ENCODE measurements at regions not wholly inside any gene's neighbourhood (a gene's known extent, or its start where the extent isn't known, plus 50 kb on each side); places are given as distances from the start of the nearest gene placed in this dataset.

GRCh38 chr17:71399221-71399620, 721.6 kb upstream of the SOX9 start:
- peak; percentile 68 for FAIRE-seq
- Histone ChIP-seq H3K4me3 (no peak overlapping the region), H3K27ac (no peak overlapping the region), H3K9me3 (no peaks in the 10 kb centered on the region), H3K4me1 (peaks cover 9% of the 10 kb centered on the region; the same call in 2 of the 3 replicates), H3K4me2 (no peak overlapping the region)
- POLR2A ChIA-PET, result no interaction called here
- TF ChIP-seq JUN (IDR thresholded peaks at IDR 0.05) (no peak), EHMT2 (IDR thresholded peaks at IDR 0.05; ENCODE audit: low read depth) (no peak), HOXB13 (CRISPR knock-in tag; IDR thresholded peaks at IDR 0.05; ENCODE audit: low read depth) (no peak), TFCP2L1 (CRISPR knock-in tag; IDR thresholded peaks at IDR 0.05) (no peak), MYC (IDR thresholded peaks at IDR 0.05; ENCODE audit: borderline replicate concordance, low read length) (no peak), KDM5A (IDR thresholded peaks at IDR 0.05) (no peak), MAZ (IDR thresholded peaks at IDR 0.05; ENCODE audit: borderline replicate concordance, low read depth, low read length) (no peak), BHLHE40 (IDR thresholded peaks at IDR 0.05; ENCODE audit: low read depth, low read length) (no peak), ZFP36 (IDR thresholded peaks at IDR 0.05; ENCODE audit: borderline replicate concordance, partially characterized antibody) (no peak), SREBF2 (IDR thresholded peaks at IDR 0.05) (no peak), FOSL2 (IDR thresholded peaks at IDR 0.05) (no peak), FOSL2 (CRISPR knock-in tag; IDR thresholded peaks at IDR 0.05) (no peak), ATOH8 (CRISPR knock-in tag; IDR thresholded peaks at IDR 0.05; ENCODE audit: low read depth) (no peak), PBX3 (IDR thresholded peaks at IDR 0.05) (no peak), CEBPB (IDR thresholded peaks at IDR 0.05) (no peak), MAFK (IDR thresholded peaks at IDR 0.05; ENCODE audit: partially characterized antibody) (no peak), NR3C1 (IDR thresholded peaks at IDR 0.05) (no peak), RCOR1 (IDR thresholded peaks at IDR 0.05; ENCODE audit: low read depth, low read length) (no peak)
- TF ChIP-seq, protein P1, sequence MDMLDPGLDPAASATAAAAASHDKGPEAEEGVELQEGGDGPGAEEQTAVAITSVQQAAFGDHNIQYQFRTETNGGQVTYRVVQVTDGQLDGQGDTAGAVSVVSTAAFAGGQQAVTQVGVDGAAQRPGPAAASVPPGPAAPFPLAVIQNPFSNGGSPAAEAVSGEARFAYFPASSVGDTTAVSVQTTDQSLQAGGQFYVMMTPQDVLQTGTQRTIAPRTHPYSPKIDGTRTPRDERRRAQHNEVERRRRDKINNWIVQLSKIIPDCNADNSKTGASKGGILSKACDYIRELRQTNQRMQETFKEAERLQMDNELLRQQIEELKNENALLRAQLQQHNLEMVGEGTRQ (IDR thresholded peaks at IDR 0.05), result no peak
- ATAC-seq, result no peak; a peak in 1 of 6 replicates
- CTCF ChIA-PET, result interaction anchor here (0.6 to 0.7 kb wide), 3 partner anchors 42 to 1489 kb away, joined by 3 to 5 read pairs (median 4); no protein-coding TSS in a partner anchor
- WGBS (ENCODE audit: missing lambda C conversion rate), result 40% methylated on average over 3 of the region's 3 CpGs
- no peak for DNase-seq (ENCODE audit: low read depth in 1 of 2, low spot score in 1 of 2)

DNA sequence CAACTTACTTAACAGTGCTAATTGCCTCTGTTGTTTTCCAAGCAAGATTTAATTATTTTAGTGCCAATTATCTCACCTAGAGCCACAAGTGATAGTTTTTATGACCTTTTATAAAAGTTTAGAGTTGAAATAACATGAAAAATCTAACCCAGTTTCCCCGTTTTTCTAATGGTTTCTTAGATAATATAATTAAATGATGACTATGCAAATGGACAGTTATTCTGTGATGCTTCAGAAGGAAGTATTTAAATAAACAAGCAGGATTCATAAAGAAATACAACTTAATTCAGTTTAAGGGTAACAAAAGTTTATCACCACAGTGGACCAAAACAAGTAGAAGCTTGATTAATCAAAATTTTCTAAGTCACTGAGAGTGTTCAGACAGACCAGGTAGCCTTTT, 721.2 kb upstream of the SOX9 start:
- no peak for ATAC-seq
- Histone ChIP-seq H3K4me1 (peaks cover 9% of the 10 kb centered on the region; the same call in 2 of the 3 replicates), H3K4me2 (no peak overlapping the region), H3K27ac (no peak overlapping the region), H3K9me3 (no peaks in the 10 kb centered on the region), H3K4me3 (no peak overlapping the region)
- no peak for DNase-seq (ENCODE audit: low read depth in 1 of 2, low spot score in 1 of 2)
- WGBS (ENCODE audit: missing lambda C conversion rate), result 20% methylated on average over 1 of the region's 1 CpG
- peak; percentile 46 for FAIRE-seq
- ChIA-PET CTCF (interaction anchor here (0.6 to 0.7 kb wide), 3 partner anchors 41 to 1490 kb away, joined by 3 to 5 read pairs (median 4); no protein-coding TSS in a partner anchor), POLR2A (no interaction called here)
- TF ChIP-seq MAFK (IDR thresholded peaks at IDR 0.05; ENCODE audit: partially characterized antibody) (peak; percentile 67), EP300 (IDR thresholded peaks at IDR 0.05) (no peak), E2F6 (IDR thresholded peaks at IDR 0.05; ENCODE audit: borderline replicate concordance, low read depth) (no peak)

GRCh38 chr17:71402007-71402406, 718.8 kb upstream of the SOX9 start:
- CTCF ChIA-PET, result interaction anchor here (0.6 to 1.8 kb wide), 4 partner anchors 10 to 1139 kb away, joined by 3 to 6 read pairs (median 4); no protein-coding TSS in a partner anchor
- TF ChIP-seq MAFK (IDR thresholded peaks at IDR 0.05; ENCODE audit: partially characterized antibody) (peak; percentile 31), PHF8 (IDR thresholded peaks at IDR 0.05; ENCODE audit: borderline replicate concordance, low read depth) (no peak)
- DNase-seq (ENCODE audit: low read depth in 1 of 2, low spot score in 1 of 2) (no peak), FAIRE-seq (no peak), ATAC-seq (no peak)
- peak overlapping the region; percentile 41; the same call in 1 of the 3 replicates for H3K4me2 ChIP-seq
- no peak overlapping the region; a peak in 1 of 6 replicates for H3K27ac ChIP-seq
- no peak overlapping the region for H3K4me3 ChIP-seq
- H3K9me3 ChIP-seq, result no peaks in the 10 kb centered on the region
- H3K4me1 ChIP-seq, result peaks cover 9% of the 10 kb centered on the region; the same call in 2 of the 3 replicates
- POLR2A ChIA-PET, result no interaction called here
- 66% methylated on average over 1 of the region's 1 CpG for WGBS (ENCODE audit: missing lambda C conversion rate)
